Activated CD4-positive, alpha-beta T cell treated with anti-CD3 and anti-CD28 coated beads for 24 hours (primary cell): ENCODE measurements at regions not wholly inside any gene's neighbourhood (a gene's known extent, or its start where the extent isn't known, plus 50 kb on each side); places are given as distances from the start of the nearest gene placed in this dataset.

Source experiments
- DNase-seq, 2 donors: peaks; one replicate each; pipeline ENCODE4 v3.0.0-alpha.2; 2020; ENCODE audit warnings: low read depth in 2 of 2

DNA sequence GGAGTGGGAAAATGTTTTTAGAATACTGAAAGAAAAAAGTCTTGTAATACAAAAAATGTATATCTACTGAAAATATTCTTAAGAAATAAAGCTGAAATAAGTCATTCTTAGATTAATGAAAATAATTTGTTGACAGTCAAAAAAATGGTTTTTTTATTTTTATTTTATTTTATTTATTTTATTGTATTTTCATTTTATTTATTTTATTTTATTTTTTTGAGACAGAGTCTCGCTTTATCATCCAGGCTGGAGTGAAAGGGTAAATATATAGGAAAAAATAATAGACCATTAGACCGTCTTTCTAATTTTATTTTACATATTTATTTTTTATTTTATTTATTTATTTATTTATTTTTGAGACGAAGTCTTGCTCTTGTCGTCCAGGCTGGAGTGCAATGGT lies 1583.6 kb upstream of the TMEFF2 start:
- DNase-seq = no peak

DNA sequence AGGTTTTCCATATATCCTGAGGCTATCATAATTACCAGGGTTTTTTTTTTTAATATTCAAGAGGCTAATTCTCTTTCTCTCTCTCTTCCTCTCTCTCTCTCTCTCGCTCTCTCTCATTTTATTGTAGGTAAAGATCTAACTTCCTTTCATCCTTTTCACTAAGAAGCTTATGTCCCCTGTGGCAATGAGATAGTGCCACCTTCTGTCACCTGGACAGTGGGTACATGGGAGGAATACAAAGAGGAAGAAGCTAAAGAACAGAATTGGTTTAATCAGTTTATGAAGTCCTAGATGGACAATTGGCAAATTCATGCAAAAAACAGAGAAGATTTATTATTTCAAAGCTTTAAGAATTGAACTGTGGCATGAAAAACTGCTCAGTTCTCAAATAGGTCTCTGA lies 1582.3 kb upstream of the TMEFF2 start:
- no peak for DNase-seq

DNA sequence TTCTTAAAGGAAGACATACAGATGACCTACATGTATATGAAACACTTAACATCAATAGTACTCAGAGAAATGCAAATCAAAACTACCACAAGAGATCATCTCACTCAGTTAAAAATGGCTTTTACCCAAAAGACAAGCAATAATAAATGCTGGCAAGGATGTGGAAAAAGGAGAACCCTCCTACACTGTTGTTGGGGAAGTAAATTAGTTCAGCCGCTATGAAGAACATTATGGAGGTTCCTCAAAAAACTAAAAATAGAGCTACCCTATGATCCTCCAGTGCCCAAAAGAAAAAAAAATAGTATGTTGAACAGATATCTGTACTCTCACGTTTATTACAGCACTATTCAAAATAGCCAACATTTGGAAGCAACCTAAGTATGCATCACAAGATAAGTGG lies 1579.4 kb upstream of the TMEFF2 start:
- no peak for DNase-seq

DNA sequence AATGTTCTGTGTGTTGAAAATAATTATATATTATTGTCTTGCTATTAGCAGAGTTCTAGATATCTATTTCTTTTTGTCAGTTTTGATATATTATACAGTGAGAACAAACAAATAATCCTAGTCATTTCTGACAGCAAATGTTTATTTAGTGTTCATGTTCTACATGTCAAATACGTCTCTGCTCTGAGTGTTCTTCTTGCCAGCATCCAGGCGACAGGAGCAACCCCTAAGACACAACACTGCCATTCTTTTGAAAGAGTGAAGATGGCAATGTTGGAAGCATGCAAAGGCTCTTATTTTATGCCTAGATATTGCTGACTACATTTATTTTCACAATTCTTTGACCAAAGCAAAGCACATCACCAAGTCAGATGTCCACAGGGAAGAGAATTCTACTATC lies 1556.6 kb upstream of the TMEFF2 start:
- no peak for DNase-seq

DNA sequence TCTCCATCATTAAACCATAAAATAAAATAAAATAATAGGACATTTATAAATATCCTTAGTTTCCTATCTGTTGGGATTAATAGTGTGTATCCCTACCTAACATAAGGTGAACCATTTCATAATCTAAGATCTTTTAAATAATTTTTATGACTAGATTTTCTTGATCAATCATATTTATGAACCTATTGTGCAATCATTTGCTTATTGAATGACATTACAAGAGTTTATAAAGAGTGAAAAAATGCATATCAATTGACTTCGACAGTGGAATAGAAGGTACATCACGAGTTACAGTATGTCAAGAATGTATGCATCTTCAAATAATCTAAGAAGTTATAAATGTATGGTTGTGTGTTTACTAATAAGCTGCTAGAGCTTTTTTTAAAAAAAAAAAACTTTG lies 1554.8 kb upstream of the TMEFF2 start:
- DNase-seq = no peak

DNA sequence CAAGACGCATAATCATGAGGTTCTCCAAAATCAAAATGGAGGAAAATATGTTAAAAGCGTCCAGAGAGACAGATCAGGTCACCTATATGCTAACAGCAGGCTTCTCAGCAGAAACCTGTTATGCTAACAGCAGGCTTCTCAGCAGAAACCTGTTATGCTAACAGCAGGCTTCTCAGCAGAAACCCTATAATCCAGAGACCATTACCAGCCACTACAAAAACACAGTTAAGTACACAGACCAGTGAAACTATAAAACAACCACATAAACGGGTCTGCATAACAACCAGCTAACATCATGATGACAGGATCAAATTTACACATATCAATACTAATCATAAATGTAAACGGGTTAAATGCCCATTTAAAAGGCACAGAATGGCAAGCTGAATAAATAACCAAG lies 1548.4 kb upstream of the TMEFF2 start:
- DNase-seq = no peak

DNA sequence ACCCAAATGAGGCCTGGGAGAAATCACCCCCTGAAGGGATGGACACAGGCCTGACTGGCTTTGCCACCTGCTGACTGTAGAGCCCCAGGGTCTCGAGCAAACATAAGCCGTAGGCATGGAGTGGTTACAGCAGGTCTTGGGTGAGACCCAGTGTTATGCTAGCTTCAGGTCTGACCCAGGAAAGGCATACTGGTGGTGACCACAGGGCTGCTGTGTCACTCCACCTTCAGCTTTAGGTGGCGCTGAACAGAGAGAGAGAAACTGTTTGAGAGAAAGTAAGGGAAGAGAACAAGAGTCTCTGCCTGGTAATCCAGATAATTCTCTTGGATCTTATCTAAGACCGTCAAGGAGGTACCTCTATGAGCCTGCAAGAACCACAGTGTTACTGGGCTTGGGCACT lies 1544.2 kb upstream of the TMEFF2 start:
- DNase-seq = no peak

DNA sequence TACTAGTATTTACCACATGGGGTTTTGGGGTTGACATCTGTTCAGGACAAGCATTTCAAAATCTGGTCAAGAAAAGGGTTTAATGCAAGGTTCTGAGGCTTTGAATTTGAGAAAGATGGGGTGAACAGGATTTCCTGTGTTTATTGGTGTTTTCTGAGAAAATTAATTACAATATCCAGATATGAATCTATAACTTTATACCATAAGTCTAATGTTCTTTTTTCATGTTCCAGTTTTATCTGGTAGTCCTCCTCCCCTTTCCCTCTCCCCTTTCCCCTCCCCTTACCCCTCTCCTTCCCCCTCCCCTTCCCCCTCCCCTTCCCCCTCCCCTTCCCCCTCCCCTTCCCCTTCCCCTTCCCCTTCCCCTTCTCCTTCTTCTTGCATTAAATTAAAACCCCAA lies 1518.2 kb upstream of the TMEFF2 start:
- DNase-seq = no peak

DNA sequence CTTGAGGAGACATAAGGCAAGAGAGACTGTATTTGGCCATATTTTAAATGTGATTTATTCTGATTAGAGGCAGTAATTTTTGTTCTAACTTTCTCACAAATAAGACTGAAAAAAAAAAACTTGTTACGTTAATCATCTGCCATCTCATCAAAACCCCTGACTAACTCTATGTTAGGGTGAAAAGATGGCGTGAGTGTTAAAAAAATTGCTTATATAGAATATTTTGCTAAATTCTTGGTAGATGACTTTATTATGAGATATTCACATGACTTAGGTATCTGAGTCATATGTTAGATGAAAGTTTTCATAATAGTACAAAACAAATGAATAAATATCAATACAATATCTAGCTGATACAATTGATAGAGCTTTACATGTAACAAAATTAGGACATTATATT lies 1508.7 kb upstream of the TMEFF2 start:
- no peak for DNase-seq

DNA sequence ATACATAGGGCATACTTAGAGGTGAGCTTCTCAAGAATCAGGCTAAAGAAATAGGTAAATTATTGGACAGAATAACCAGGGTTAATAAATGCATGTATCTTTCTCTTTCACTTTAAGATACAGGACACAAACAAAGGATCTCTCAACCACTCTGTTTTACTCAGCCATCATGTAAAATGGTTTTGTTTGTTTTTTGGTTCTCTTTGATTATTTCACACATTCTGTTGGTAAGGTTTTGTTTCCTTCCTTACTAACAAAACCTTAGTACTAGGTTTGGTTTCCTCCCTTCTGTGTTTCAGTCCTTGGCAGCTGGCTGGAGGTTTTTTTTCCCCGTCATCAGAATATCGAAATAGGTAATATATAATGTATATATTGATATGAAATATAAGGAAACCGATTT lies 1506.8 kb upstream of the TMEFF2 start:
- DNase-seq = no peak

DNA sequence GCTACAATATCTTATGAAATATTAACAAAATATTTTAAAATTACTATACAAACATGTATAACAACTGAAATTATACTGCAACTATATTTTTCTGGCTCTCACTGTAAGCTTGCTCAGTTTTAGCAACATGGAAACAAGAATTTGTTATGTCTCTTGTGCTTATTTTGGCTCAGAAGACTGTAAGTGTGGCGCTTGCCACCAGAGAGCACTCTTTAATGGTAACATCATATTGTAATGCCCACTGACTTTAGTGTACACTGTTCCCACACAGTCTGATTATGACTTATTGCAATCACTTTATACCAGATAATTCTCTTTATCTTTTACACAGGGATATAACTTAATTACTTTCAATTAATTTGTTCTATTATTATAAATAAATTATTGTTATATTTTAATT lies 1500.6 kb upstream of the TMEFF2 start:
- DNase-seq = no peak

DNA sequence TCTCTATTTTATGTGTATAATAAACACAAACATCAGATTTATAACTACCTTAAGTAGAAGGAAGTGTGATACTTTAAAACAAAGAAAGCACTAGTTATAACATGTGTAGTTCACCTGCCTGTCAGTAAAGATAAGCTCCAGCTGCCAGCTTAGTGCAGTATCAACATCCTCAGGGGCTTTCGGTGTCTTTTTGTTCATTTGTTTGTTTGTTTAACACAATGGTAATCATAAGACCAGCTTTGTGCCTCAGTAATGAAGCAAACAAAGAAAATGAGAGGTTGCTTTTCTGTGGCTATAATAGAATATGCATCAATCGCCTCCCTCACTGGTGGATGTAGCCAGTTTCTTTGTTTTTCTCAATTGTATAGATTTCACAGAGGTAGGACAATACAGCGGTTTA lies 1499.0 kb upstream of the TMEFF2 start:
- DNase-seq = no peak

DNA sequence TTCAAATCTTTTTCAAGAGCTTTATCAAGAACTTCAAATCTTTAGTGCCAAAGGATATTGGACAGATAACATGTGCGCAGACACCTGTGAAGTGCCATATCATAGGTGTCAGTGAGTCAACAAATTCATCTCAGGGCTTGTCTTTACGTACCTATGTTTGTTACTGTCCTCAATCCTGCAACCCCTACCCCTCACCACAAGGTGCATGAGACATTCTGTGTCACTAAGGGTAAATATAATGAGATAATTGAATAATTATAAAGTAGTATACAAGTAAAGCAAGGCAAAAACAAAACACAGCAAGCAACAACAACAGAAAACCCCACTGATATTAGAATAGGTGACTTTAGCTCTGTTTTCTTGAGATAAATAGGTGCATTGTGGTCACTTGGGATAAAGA lies 1495.8 kb upstream of the TMEFF2 start:
- DNase-seq = no peak

DNA sequence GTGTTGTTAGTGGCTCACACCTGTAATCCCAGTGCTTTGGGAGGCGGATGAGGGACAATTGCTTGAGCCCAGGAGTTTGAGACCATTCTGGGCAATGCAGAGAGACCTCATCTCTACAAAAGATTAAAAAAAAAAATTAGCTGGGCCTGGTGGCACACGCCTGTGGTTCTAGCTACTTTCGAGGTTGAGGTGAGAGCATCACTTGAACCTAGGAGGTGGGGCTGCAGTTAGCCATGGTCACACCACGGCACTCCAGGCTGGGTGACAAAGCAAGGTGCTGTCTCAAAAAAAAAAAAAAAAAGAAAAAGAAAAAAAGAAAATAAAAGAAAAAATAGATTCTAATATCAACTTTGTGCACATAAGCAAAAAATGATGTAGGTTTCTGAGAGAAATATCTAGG lies 1492.5 kb upstream of the TMEFF2 start:
- DNase-seq = no peak

DNA sequence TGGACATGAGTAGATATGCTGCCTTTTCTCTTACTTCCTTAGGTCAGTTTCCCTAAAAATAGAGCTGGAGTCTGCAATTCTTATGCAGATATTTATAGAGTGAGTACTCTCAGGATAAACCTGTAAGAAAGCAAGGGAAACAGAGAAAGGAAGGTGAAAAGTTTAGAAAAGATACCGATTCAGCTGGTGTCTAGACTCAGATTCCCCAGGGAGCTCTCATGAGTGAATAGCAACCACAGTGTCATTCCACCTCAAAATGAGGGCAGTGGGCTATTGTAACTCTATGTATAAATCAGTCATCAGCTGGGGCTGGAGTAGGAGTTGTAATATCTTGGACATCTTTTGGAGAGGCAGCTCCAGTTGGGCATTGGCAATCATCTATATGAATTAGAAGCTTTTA lies 1485.1 kb upstream of the TMEFF2 start:
- DNase-seq = no peak

DNA sequence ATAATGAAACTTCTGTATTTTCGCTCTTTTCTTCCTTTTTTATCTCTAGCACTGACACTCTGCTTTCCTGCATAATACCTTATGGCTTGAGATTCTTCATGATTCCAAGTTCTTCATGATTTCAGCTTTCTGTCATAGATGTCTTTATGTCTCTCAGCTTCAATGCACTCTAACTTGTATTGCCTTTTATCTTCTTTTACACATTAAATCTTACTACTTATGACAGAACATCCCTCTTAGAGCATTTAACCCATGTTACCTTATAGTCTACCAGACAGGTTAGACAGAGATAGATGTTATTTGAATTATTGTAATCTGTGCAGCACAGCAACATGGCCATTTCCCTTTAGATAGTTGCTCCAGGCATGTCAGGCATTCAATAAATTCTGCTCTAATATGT lies 1475.7 kb upstream of the TMEFF2 start:
- no peak for DNase-seq

DNA sequence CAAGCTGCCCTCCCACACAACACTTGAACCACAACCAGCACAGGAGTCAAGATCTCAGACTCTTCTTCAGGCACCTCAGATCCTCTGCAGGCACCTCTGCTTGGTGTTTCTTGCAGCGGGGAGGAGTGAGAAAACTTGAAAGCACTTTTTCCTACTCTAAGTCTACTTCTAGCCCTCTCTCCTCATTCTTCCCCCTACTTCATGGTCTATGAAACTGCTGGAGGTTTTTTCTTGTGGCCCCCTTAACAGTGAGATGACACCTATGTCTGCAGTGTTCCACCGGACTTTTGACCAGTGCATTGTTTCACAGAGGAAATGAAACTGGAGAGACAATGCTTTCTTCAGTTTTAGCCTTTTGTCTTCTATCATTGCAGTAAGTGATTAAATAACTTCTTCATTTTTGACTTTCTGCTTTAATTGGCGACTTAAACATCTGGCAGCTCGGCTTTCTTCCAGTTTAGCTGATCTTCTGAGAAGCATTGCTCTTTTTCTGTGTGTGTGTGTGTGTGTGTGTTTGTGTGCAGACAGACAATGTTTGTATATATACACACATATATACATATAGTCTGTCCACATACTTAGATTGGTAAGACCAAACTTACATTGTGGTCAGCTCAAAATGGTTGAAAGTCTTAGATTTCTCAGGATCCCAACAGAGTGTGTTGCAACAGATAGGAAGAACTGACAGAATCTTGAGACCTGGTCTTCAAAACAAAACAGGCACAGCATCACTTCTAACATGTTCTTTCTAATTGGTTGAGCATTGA lies 1474.0 kb upstream of the TMEFF2 start:
- DNase-seq = no peak

DNA sequence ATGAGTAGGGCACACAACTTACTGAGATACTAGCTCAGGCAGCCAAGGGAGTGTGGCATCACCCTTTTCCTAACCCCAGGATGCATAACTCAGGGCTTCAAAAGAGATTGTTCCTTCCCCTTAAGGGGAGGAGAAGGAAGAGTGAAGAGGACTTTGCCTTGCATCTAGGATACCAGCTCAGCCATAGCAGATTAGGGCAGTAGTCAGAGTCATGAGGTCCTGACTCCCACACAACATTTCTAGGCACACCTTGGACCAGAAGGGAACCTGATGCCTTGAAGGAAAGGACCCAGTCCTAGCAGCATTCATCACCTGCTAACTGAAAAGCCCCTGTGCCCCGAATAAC lies 1433.2 kb upstream of the TMEFF2 start:
- DNase-seq = no peak

DNA sequence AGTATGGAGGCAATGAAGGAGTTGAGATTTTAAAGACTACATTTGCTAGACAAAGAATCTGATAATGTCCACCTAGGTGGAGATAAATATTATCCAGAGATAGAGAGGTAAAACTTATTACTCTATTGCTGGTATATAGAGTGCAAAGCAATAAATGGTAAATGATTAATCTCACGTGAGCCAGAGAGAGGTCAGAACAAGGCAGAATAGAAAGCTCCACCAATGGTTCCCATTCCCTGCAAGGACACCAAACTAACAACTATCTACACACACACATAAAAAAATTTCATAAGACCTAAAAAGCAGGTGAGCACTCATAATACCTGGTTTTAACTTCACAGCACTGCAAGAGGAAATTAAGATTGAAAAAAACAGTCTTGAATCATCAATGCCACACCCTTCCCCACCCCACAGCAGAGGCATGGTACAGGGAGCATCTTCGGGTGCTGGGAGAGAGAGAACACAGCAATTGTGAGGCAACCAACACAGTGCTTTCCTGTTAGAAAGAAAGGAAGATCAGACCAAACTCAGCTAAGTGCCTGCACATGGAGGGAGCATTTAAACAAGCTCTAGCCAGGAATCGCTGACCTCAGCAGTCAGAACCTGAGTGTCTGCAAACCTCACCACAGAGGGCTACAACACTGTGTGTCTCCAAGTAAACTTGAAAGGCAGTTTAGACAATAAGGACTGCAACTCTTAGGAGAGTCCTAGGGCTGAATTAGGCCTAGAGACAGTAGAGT lies 1432.6 kb upstream of the TMEFF2 start:
- DNase-seq = no peak

DNA sequence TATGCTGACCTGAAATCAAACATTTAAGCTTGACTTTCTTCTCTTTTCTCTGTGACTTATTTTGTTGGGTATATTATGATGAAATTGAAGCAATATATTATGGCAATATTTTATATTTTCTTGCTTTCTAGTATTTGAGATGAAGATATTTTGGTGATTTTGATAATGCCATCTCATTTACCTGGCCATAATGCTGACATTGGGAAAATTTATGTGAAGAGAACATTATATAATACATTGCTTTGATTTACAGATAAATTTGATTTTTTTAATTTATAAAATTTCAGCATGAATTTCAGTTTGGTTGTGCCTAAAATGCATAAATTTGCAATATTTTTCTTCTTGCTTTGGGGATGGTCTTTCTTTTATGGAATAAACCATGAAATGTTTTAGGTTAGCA lies 1413.7 kb upstream of the TMEFF2 start:
- no peak for DNase-seq

DNA sequence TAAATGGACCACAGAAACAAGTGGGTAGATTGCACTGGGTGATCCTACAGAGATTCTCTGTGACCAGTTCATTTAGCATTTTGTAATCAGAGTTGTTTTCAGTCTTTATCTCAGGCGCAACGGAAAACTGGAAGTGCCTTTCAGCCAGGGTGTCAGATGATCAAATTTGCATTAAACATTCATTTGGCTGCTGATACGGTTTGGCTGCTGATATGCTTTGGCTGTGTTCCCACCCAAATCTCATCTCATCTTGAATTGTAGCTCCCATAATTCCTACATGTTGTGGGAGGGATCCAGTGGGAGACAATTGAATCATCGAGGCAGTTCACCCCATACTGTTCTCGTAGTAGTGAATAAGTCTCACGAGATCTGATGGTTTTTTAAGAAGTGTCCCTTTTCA lies 1396.1 kb upstream of the TMEFF2 start:
- DNase-seq = no peak

DNA sequence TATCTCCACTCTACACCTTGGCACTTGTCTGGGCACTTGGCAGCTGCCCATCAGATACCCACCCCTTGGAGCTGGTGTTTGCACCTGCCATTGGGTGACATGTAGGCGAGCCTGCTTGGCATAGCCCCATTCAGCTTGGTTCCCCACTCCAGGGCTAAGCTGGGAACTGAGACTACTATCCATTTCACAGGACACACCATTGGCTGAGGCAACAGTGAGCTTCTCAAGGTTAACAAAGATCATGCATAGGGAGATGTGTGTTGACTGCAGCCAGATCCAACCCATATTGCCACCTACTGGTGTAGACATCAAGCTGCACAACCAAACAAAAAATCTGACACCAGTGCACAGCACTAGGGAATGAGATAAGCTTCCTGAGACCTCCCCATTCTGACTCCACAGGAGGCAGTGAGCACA lies 1389.8 kb upstream of the TMEFF2 start:
- no peak for DNase-seq

DNA sequence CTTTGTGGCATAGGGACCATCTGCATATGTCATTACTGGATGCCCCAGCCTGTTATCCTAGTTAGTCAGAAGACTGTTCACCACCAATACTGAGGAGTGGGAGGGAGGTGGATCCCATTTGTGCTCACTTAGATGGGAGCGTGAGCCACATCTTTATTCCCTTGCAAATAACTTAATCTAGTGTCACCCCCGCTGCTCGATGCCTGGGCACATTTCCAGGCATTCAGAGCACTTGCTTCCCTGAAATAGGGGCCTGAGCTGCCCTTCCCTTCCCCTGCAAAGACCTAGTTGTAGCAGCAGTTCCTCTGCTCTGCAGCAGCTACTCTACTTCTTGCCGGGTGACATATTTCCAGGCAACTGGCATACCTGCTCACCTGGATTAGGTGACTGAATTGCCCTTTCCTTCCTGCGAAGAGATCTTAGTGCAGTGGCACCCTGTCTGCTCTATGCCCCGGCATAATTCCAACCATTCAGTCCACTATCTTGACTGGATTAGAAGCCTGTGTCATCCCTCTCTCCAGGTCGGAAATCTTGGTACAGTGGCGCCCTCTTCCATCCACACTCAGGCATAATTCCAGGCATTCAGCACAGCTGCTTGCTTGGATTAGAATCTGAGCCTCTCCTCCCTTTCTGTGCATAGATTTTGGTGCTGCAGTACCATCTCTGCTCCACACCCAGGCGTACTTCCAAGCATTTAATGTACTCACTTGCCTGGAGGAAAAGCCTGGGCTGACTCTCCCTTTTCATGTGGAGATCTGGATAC lies 1389.1 kb upstream of the TMEFF2 start:
- no peak for DNase-seq
